ENCODE measurements at regions not wholly inside any gene's neighbourhood (a gene's known extent, or its start where the extent isn't known, plus 50 kb on each side); places are given as distances from the start of the nearest gene placed in this dataset.

GRCh38 chr6:103036846-103037245 lies 1643.3 kb downstream of the GRIK2 start:
- no peaks in the 10 kb centered on the region for H3K9me2 ChIP-seq (ENCODE audit: insufficient read depth, low read length)
- H3K79me2 ChIP-seq (replicated peaks; ENCODE audit: insufficient read depth, low read length), result no peaks in the 10 kb centered on the region
- no peaks in the 10 kb centered on the region for H3K9me3 ChIP-seq (ENCODE audit: low read length)
- no peak overlapping the region for H3K9ac ChIP-seq (ENCODE audit: low read length)
- H3K4me2 ChIP-seq (ENCODE audit: low read length), result no peak overlapping the region
- H3F3A ChIP-seq (ENCODE audit: insufficient read depth, low read length, poor library complexity, severe bottlenecking), result no peaks in the 10 kb centered on the region
- no peaks in the 10 kb centered on the region for H3K27me3 ChIP-seq (ENCODE audit: insufficient read depth, low read depth, low read length)
- no peak overlapping the region for H3K4me3 ChIP-seq (ENCODE audit: low read length)
- no peak overlapping the region for H3K27ac ChIP-seq (ENCODE audit: low read length)
- no peaks in the 10 kb centered on the region for H4K20me1 ChIP-seq (ENCODE audit: insufficient read depth)
- no peaks in the 10 kb centered on the region for H3K36me3 ChIP-seq (ENCODE audit: insufficient read depth, low read length)
- TF ChIP-seq REST (IDR thresholded peaks at IDR 0.05; ENCODE audit: borderline replicate concordance) (no peak), CTCF (IDR thresholded peaks at IDR 0.05; ENCODE audit: poor library complexity, severe bottlenecking) (no peak), RAD21 (conservative IDR thresholded peaks at IDR 0.05) (no peak), POLR2AphosphoS5 (IDR thresholded peaks at IDR 0.05) (no peak), EP300 (conservative IDR thresholded peaks at IDR 0.05; ENCODE audit: poor library complexity, severe bottlenecking) (no peak), MXI1 (conservative IDR thresholded peaks at IDR 0.05; ENCODE audit: poor library complexity, severe bottlenecking) (no peak), TAF1 (IDR thresholded peaks at IDR 0.05; ENCODE audit: low read depth) (no peak), SMC3 (conservative IDR thresholded peaks at IDR 0.05; ENCODE audit: poor library complexity) (no peak), EZH2 (IDR thresholded peaks at IDR 0.05; ENCODE audit: borderline replicate concordance, insufficient read depth, low read length, poor library complexity, severe bottlenecking) (no peak)
- H2AFZ ChIP-seq (ENCODE audit: low read depth, low read length), result no peak overlapping the region

GRCh38 chr6:103027271-103027931 lies 1633.9 kb downstream of the GRIK2 start:
- Histone ChIP-seq H3K27me3 (ENCODE audit: insufficient read depth, low read depth, low read length) (no peaks in the 10 kb centered on the region), H3K4me2 (ENCODE audit: low read length) (no peak overlapping the region), H4K20me1 (ENCODE audit: insufficient read depth) (no peaks in the 10 kb centered on the region), H3K79me2 (replicated peaks; ENCODE audit: insufficient read depth, low read length) (no peaks in the 10 kb centered on the region), H2AFZ (ENCODE audit: low read depth, low read length) (no peak overlapping the region), H3K4me3 (ENCODE audit: low read length) (no peak overlapping the region), H3K9me3 (ENCODE audit: low read length) (no peaks in the 10 kb centered on the region), H3K27ac (ENCODE audit: low read length) (no peak overlapping the region), H3F3A (ENCODE audit: insufficient read depth, low read length, poor library complexity, severe bottlenecking) (no peaks in the 10 kb centered on the region), H3K36me3 (ENCODE audit: insufficient read depth, low read length) (no peaks in the 10 kb centered on the region), H3K9me2 (ENCODE audit: insufficient read depth, low read length) (no peaks in the 10 kb centered on the region), H3K9ac (ENCODE audit: low read length) (no peak overlapping the region)
- TF ChIP-seq POLR2AphosphoS5 (IDR thresholded peaks at IDR 0.05), result no peak
- no peak for TF ChIP-seq RAD21 (conservative IDR thresholded peaks at IDR 0.05)
- TF ChIP-seq EZH2 (IDR thresholded peaks at IDR 0.05; ENCODE audit: borderline replicate concordance, insufficient read depth, low read length, poor library complexity, severe bottlenecking), result no peak
- TF ChIP-seq SMC3 (conservative IDR thresholded peaks at IDR 0.05; ENCODE audit: poor library complexity), result no peak
- no peak for TF ChIP-seq REST (IDR thresholded peaks at IDR 0.05; ENCODE audit: borderline replicate concordance)
- no peak for TF ChIP-seq EP300 (conservative IDR thresholded peaks at IDR 0.05; ENCODE audit: poor library complexity, severe bottlenecking)
- no peak for TF ChIP-seq CTCF (IDR thresholded peaks at IDR 0.05; ENCODE audit: poor library complexity, severe bottlenecking)
